ENCODE measurements at regions not wholly inside any gene's neighbourhood (a gene's known extent, or its start where the extent isn't known, plus 50 kb on each side); places are given as distances from the start of the nearest gene placed in this dataset.

DNA sequence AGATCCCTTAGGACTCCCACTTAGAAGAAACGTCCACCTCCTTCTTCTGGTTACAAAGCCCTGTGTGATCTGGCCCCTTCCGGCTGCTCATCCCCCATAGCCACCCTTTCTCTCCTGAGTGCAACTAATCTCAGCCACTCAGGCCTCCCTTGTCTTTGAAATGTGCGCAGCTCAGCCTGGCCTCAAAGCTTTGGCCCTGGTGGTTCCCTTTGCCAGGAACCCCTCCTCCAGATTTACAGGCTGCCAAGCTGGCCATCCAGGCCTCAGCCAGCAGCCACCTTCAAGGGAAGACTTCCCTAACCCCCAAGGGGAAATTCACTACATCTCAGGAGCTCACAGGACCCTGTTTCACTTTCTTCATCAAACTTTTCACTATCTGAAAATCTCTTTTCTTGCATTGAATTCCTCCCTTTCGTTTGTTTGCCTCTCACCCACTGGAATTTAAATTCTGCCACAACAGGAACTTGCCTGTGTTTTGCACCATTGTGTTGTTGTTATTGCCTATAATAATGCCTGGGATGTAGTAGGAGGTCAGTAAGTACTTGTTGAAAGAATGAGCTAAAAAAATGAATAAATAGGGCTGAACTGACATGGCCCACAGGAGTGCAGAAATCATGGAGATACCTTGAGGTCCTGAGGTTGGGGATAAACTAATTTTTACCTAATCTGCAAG, 109.5 kb upstream of the PFN2 start:
- ATAC-seq (no peak), DNase-seq (ENCODE audit: low spot score) (no peak)
- Mint-ChIP-seq H3K36me3 (no peaks in the 10 kb centered on the region), H3K9me3 (no peaks in the 10 kb centered on the region), H3K4me3 (no peak overlapping the region), H3K27ac (no peak overlapping the region), H3K4me1 (ENCODE audit: low read depth in 2 of 2) (no peaks in the 10 kb centered on the region), H3K27me3 (peaks cover 7 to 9% of the 10 kb centered on the region in 2 donors)

- H3K9me3 Mint-ChIP-seq, result no peaks in the 10 kb centered on the region
- no peak for DNase-seq (ENCODE audit: low spot score)
- no peak overlapping the region for H3K27ac Mint-ChIP-seq
- H3K4me3 Mint-ChIP-seq, result no peak overlapping the region
- no peaks in the 10 kb centered on the region for H3K36me3 Mint-ChIP-seq
- peaks cover 3 to 7% of the 10 kb centered on the region in 2 donors for H3K27me3 Mint-ChIP-seq
- H3K4me1 Mint-ChIP-seq (ENCODE audit: low read depth in 2 of 2), result no peaks in the 10 kb centered on the region
- ATAC-seq, result peak in 1 of 2 donors; percentile 26
Measured at GRCh38 chr3:150079029-150079739, 108.5 kb upstream of the PFN2 start.

GRCh38 chr3:150077581-150078247, 107.0 kb upstream of the PFN2 start:
- Mint-ChIP-seq H3K27me3 (peaks cover 8 to 14% of the 10 kb centered on the region in 2 donors), H3K4me3 (no peak overlapping the region), H3K9me3 (no peaks in the 10 kb centered on the region), H3K4me1 (ENCODE audit: low read depth in 2 of 2) (no peaks in the 10 kb centered on the region), H3K36me3 (no peaks in the 10 kb centered on the region), H3K27ac (no peak overlapping the region)
- peak in 1 of 2 donors; percentile 3 for ATAC-seq
- no peak for DNase-seq (ENCODE audit: low spot score)

DNA sequence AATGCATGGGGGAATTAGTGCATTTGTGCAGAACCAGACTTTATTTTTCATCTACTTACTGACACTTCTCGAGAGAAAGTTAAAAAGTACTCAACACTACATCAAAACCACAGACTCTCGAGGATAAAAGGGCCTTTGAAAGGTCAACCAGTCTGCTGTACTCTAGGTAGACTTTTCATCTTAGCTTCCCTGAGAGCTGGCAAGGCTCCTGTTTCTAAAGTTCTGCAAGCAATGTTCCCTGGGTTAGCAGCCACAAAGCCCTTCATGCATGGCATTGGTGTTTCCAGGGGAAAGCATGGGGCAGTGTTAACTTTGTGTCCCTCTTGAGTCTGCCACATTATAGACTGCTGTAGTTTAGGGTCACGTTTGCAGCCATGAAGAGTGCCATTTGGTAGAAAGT, 106.4 kb upstream of the PFN2 start:
- no peak overlapping the region for H3K27ac Mint-ChIP-seq
- no peaks in the 10 kb centered on the region for H3K9me3 Mint-ChIP-seq
- ATAC-seq, result no peak
- no peak overlapping the region for H3K4me3 Mint-ChIP-seq
- no peaks in the 10 kb centered on the region for H3K4me1 Mint-ChIP-seq (ENCODE audit: low read depth in 2 of 2)
- peaks cover 8 to 20% of the 10 kb centered on the region in 2 donors for H3K27me3 Mint-ChIP-seq
- H3K36me3 Mint-ChIP-seq, result no peaks in the 10 kb centered on the region
- DNase-seq (ENCODE audit: low spot score), result no peak

GRCh38 chr3:150076443-150076842, 105.7 kb upstream of the PFN2 start:
- no peaks in the 10 kb centered on the region for H3K9me3 Mint-ChIP-seq
- H3K27ac Mint-ChIP-seq, result no peak overlapping the region

GRCh38 chr3:150075417-150075865, 104.7 kb upstream of the PFN2 start:
- no peaks in the 10 kb centered on the region for H3K36me3 Mint-ChIP-seq
- ATAC-seq (no peak), DNase-seq (ENCODE audit: low spot score) (no peak)
- no peak overlapping the region for H3K27ac Mint-ChIP-seq
- no peak overlapping the region for H3K4me3 Mint-ChIP-seq
- H3K27me3 Mint-ChIP-seq, result peaks cover 16 to 30% of the 10 kb centered on the region in 2 donors
- H3K4me1 Mint-ChIP-seq (ENCODE audit: low read depth in 2 of 2), result no peaks in the 10 kb centered on the region
- no peaks in the 10 kb centered on the region for H3K9me3 Mint-ChIP-seq

More at GRCh38 chr3:150076443-150076842, 105.7 kb upstream of the PFN2 start:
- ATAC-seq, result no peak
- H3K36me3 Mint-ChIP-seq, result no peaks in the 10 kb centered on the region
- no peaks in the 10 kb centered on the region for H3K4me1 Mint-ChIP-seq (ENCODE audit: low read depth in 2 of 2)
- DNase-seq (ENCODE audit: low spot score), result no peak
- H3K4me3 Mint-ChIP-seq, result no peak overlapping the region
- peaks cover 8 to 21% of the 10 kb centered on the region in 2 donors for H3K27me3 Mint-ChIP-seq

GRCh38 chr3:150074697-150075416, 104.2 kb upstream of the PFN2 start:
- H3K4me3 Mint-ChIP-seq, result no peak overlapping the region
- H3K27ac Mint-ChIP-seq, result no peak overlapping the region
- H3K4me1 Mint-ChIP-seq (ENCODE audit: low read depth in 2 of 2), result no peaks in the 10 kb centered on the region
- H3K9me3 Mint-ChIP-seq, result no peaks in the 10 kb centered on the region
- DNase-seq (ENCODE audit: low spot score) (no peak), ATAC-seq (no peak)
- H3K36me3 Mint-ChIP-seq, result no peaks in the 10 kb centered on the region
- peaks cover 16 to 33% of the 10 kb centered on the region in 2 donors for H3K27me3 Mint-ChIP-seq

- no peaks in the 10 kb centered on the region for H3K4me1 Mint-ChIP-seq (ENCODE audit: low read depth in 2 of 2)
- H3K36me3 Mint-ChIP-seq, result no peaks in the 10 kb centered on the region
- H3K9me3 Mint-ChIP-seq, result no peaks in the 10 kb centered on the region
- no peak overlapping the region for H3K27ac Mint-ChIP-seq
- no peak for ATAC-seq
- no peak for DNase-seq (ENCODE audit: low spot score)
- peaks cover 22 to 39% of the 10 kb centered on the region in 2 donors for H3K27me3 Mint-ChIP-seq
- H3K4me3 Mint-ChIP-seq, result no peak overlapping the region
Measured at GRCh38 chr3:150074277-150074676, 103.6 kb upstream of the PFN2 start.

DNA sequence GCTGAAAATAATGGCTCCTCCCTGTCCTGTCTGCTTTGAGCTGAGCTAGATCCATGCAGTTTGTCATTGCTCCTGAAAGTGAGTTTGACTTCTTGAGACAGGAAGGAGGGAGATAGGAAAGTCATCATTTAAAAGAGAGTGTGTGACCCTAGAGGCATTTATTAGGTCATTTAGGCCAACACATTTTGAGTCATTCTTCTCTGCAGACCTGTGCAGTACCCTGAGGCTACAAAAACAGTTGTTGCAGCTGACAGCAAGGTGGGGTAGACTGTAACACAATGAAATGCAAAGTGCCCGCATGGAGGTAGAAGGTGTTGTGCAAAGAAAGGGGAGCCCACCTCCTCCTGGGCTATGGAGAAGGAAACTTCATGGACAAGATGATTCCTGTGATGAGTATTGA, 102.8 kb upstream of the PFN2 start:
- ATAC-seq (no peak), DNase-seq (ENCODE audit: low spot score) (no peak)
- Mint-ChIP-seq H3K27ac (no peak overlapping the region), H3K9me3 (no peaks in the 10 kb centered on the region), H3K36me3 (no peaks in the 10 kb centered on the region), H3K27me3 (peaks cover 23 to 40% of the 10 kb centered on the region in 2 donors), H3K4me1 (ENCODE audit: low read depth in 2 of 2) (no peaks in the 10 kb centered on the region), H3K4me3 (no peak overlapping the region)

DNA sequence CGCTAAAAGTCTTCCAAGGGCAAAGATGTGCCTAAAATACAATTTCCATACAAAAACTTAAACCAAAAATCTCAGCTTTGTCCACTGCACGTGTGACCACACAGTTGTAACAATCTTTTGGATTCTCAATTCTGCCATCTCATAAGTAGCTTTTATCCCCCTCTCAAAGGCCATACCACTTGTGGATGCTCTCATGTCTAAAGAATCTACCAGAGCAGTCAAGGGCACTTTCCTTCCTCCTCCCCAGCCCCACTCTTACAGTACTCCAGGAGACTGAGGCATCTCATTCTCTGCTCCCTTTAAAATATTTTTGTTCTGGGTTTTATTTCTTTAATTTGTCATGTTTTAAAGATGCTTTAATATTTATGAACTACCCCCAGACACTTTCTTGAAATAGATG, 102.3 kb upstream of the PFN2 start:
- Mint-ChIP-seq H3K4me1 (ENCODE audit: low read depth in 2 of 2) (no peaks in the 10 kb centered on the region), H3K27ac (no peak overlapping the region), H3K27me3 (peaks cover 24 to 41% of the 10 kb centered on the region in 2 donors), H3K36me3 (no peaks in the 10 kb centered on the region), H3K9me3 (no peaks in the 10 kb centered on the region), H3K4me3 (no peak overlapping the region)
- ATAC-seq (no peak), DNase-seq (ENCODE audit: low spot score) (no peak)

GRCh38 chr3:150072576-150072975, 101.9 kb upstream of the PFN2 start:
- Mint-ChIP-seq H3K4me3 (no peak overlapping the region), H3K27me3 (peaks cover 28 to 46% of the 10 kb centered on the region in 2 donors), H3K4me1 (ENCODE audit: low read depth in 2 of 2) (no peaks in the 10 kb centered on the region), H3K27ac (no peak overlapping the region), H3K36me3 (no peaks in the 10 kb centered on the region), H3K9me3 (no peaks in the 10 kb centered on the region)
- DNase-seq (ENCODE audit: low spot score) (no peak), ATAC-seq (no peak)

DNA sequence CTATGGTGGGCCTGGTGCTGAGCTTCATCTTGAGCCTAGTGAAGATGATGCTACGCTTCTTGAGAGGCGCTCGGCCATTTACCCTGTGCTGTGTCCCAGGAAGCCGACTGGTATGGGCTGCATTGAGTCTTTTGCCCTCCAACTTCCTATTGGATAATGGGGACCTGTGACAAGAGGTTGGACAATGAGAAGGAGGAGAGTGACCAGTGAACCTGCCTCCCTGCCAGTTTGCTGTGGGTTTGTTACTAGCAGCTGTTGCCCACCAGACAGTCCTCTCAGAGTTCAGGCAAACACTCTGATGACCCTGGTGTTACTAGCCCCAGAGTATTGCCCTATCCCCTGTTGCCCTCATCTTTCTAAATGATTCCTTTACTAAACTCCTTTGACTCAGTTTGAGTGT, 99.6 kb upstream of the PFN2 start:
- no peak overlapping the region for H3K4me3 Mint-ChIP-seq
- H3K4me1 Mint-ChIP-seq (ENCODE audit: low read depth in 2 of 2), result no peaks in the 10 kb centered on the region
- no peak overlapping the region for H3K27ac Mint-ChIP-seq
- no peaks in the 10 kb centered on the region for H3K36me3 Mint-ChIP-seq
- no peaks in the 10 kb centered on the region for H3K9me3 Mint-ChIP-seq
- H3K27me3 Mint-ChIP-seq, result peaks cover 38 to 63% of the 10 kb centered on the region in 2 donors
- ATAC-seq (no peak), DNase-seq (ENCODE audit: low spot score) (no peak)

DNA sequence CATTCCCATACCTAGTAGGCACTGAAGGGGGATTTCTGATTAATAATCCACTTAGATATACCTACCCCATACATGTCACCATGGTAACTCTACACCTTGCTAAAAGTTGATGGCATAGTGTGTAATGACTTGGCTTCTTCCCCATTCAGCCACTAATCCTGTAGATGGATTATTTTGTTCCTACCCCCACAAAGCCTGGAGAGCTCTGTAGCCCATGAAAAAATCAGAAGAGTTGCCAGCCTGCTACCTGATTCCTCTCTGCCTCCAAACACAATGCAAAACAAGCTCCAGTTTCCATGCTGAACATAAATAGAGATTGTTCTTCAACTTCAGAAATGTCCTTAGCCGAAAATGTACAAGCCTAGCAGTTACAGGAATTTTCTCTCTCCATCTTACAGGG, 98.9 kb upstream of the PFN2 start:
- ATAC-seq, result no peak
- no peaks in the 10 kb centered on the region for H3K9me3 Mint-ChIP-seq
- peaks cover 42 to 68% of the 10 kb centered on the region in 2 donors for H3K27me3 Mint-ChIP-seq
- H3K36me3 Mint-ChIP-seq, result no peaks in the 10 kb centered on the region
- H3K27ac Mint-ChIP-seq, result no peak overlapping the region
- no peak for DNase-seq (ENCODE audit: low spot score)
- no peak overlapping the region for H3K4me3 Mint-ChIP-seq
- no peaks in the 10 kb centered on the region for H3K4me1 Mint-ChIP-seq (ENCODE audit: low read depth in 2 of 2)

GRCh38 chr3:150069154-150069527, 98.4 kb upstream of the PFN2 start:
- Mint-ChIP-seq H3K9me3 (no peaks in the 10 kb centered on the region), H3K4me1 (ENCODE audit: low read depth in 2 of 2) (no peaks in the 10 kb centered on the region), H3K4me3 (no peak overlapping the region), H3K36me3 (no peaks in the 10 kb centered on the region), H3K27me3 (peaks cover 40 to 65% of the 10 kb centered on the region in 2 donors), H3K27ac (no peak overlapping the region)
- ATAC-seq (no peak), DNase-seq (ENCODE audit: low spot score) (no peak)
